ENCODE measurements at regions not wholly inside any gene's neighbourhood (a gene's known extent, or its start where the extent isn't known, plus 50 kb on each side); places are given as distances from the start of the nearest gene placed in this dataset.

- TF ChIP-seq, protein P1, sequence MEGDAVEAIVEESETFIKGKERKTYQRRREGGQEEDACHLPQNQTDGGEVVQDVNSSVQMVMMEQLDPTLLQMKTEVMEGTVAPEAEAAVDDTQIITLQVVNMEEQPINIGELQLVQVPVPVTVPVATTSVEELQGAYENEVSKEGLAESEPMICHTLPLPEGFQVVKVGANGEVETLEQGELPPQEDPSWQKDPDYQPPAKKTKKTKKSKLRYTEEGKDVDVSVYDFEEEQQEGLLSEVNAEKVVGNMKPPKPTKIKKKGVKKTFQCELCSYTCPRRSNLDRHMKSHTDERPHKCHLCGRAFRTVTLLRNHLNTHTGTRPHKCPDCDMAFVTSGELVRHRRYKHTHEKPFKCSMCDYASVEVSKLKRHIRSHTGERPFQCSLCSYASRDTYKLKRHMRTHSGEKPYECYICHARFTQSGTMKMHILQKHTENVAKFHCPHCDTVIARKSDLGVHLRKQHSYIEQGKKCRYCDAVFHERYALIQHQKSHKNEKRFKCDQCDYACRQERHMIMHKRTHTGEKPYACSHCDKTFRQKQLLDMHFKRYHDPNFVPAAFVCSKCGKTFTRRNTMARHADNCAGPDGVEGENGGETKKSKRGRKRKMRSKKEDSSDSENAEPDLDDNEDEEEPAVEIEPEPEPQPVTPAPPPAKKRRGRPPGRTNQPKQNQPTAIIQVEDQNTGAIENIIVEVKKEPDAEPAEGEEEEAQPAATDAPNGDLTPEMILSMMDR (IDR thresholded peaks at IDR 0.05): no peak
- no peak for TF ChIP-seq POLR2AphosphoS5 (IDR thresholded peaks at IDR 0.05)
These were observed 631.9 kb upstream of the INTU start for GRCh38 chr4:127000846-127001245.
